Fibroblast of lung (primary cell): ENCODE measurements at regions not wholly inside any gene's neighbourhood (a gene's known extent, or its start where the extent isn't known, plus 50 kb on each side); places are given as distances from the start of the nearest gene placed in this dataset.

Experiments
- EZH2 ChIP-seq: IDR thresholded peaks from 2 replicates; pipeline ENCODE4 v1.5.1; 2012; ENCODE audit warnings: low read length, control low read depth, mild to moderate bottlenecking; ENCODE audit errors: missing control alignments
- TF ChIP-seq, protein P1 (sequence below), 2 donors: IDR thresholded peaks in 1 of 2; conservative IDR thresholded peaks in 1 of 2; 1 replicate in 1 of 2; 2 replicates in 1 of 2; pipeline ENCODE4 v1.5.1; 2011 to 2012; ENCODE audit warnings: low read length in 2 of 2, control low read depth in 1 of 2, inconsistent platforms in 1 of 2, low read depth in 1 of 2, mild to moderate bottlenecking in 1 of 2

DNA sequence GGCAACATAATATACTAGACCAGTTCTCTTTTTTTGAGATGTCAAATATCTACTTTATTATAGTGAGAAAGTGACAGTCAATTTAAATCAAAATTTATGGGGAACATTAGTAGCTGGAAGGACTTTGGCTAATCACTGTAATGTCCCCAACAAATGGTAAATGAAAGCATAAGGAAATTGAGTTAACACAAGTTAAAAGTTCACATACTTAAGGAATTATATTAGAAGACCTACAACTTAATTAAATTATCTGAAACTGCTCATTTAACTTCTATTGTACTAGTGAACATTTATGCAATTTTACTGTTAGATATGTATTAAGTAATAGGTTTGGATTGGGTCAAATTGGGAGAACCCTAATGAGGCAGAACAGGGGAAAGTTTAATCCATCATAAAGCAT, 160.3 kb upstream of the TENM3 start:
- TF ChIP-seq, protein P1, sequence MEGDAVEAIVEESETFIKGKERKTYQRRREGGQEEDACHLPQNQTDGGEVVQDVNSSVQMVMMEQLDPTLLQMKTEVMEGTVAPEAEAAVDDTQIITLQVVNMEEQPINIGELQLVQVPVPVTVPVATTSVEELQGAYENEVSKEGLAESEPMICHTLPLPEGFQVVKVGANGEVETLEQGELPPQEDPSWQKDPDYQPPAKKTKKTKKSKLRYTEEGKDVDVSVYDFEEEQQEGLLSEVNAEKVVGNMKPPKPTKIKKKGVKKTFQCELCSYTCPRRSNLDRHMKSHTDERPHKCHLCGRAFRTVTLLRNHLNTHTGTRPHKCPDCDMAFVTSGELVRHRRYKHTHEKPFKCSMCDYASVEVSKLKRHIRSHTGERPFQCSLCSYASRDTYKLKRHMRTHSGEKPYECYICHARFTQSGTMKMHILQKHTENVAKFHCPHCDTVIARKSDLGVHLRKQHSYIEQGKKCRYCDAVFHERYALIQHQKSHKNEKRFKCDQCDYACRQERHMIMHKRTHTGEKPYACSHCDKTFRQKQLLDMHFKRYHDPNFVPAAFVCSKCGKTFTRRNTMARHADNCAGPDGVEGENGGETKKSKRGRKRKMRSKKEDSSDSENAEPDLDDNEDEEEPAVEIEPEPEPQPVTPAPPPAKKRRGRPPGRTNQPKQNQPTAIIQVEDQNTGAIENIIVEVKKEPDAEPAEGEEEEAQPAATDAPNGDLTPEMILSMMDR (conservative IDR thresholded peaks at IDR 0.05 in 1 of 2, IDR thresholded peaks at IDR 0.05 in 1 of 2; ENCODE audit: low read depth in 1 of 2, low read length in 2 of 2): no peak
- TF ChIP-seq EZH2: no peak
